Dedifferentiated amniotic fluid mesenchymal stem cell (primary cell): ENCODE measurements at regions not wholly inside any gene's neighbourhood (a gene's known extent, or its start where the extent isn't known, plus 50 kb on each side); places are given as distances from the start of the nearest gene placed in this dataset.

Experiments used
- DNase-seq: peaks from one replicate; pipeline ENCODE4 v3.0.0-alpha.2; 2016; ENCODE audit errors: extremely low spot score

DNA sequence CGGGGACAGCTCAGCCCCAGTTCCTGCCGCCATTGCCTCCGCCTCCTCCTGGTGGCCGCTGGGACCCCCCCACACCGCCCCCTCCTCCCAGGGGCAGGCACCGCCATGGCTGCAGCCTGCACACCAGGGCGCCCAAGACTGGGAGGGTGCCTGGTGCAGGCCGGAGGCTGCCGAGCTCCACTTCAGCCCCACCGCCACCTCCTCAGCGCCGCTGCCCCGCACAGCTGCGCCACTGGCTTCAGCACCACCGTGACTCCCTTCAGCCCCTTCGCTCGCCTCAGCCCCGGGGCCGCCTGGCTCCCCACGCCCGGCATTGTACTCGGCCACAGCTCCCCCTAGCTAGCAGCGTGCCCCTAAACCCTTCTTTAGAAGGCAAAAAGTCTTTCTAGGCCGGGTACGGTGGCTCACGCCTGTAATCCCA is 131.1 kb downstream of the CRYBB2 start:
- DNase-seq, result no peak

DNA sequence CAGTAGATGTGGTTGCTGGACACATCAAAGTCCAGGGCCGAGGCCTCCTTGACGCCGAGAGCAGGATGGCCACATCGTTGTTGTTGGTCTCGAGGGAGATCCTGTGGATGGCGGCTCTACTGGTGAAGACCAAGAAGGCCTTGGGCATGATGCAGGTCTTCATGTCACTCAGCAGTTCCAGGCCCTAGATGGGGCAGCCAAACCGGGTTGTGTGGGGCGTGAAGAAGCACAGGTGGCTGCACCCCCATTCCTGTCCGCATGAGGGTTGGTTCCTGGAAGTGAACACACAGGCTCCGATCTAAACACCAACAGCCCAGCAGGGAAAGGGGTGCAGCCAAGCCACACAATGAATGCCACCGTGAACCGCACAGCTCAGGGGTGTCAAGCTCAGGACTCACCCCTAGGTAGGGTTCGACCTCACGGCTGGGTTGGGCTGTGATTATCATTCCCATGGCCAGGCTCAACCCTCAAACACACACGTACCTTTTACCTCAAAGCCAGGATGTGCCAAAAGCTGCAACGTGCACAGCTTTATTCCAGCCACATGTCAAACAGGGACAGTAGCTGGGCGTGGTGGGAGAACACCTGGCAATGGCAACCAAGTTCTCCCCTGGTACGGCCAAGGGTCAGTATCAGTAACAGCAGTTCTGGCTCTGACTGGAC is 132.3 kb downstream of the CRYBB2 start:
- DNase-seq, result no peak

DNA sequence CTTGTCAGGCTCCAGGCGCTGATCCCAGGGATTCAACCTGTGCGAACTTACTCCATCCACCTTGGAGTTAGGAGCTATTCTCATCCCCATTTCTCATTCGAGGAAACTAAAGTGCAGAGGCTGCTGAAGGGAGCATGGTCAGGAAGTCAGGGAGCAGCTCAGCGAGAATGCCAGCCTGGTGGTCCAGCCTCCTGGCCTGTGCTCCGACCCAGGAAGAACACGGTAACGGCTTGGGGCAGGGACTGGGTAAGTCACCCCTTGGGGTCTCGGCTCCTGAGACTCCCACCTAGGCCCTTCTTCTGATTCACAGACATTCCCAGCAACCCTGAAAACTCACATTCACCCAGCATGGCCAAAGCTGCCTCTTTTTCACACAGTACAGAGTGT is 132.8 kb downstream of the CRYBB2 start:
- DNase-seq, result no peak

DNA sequence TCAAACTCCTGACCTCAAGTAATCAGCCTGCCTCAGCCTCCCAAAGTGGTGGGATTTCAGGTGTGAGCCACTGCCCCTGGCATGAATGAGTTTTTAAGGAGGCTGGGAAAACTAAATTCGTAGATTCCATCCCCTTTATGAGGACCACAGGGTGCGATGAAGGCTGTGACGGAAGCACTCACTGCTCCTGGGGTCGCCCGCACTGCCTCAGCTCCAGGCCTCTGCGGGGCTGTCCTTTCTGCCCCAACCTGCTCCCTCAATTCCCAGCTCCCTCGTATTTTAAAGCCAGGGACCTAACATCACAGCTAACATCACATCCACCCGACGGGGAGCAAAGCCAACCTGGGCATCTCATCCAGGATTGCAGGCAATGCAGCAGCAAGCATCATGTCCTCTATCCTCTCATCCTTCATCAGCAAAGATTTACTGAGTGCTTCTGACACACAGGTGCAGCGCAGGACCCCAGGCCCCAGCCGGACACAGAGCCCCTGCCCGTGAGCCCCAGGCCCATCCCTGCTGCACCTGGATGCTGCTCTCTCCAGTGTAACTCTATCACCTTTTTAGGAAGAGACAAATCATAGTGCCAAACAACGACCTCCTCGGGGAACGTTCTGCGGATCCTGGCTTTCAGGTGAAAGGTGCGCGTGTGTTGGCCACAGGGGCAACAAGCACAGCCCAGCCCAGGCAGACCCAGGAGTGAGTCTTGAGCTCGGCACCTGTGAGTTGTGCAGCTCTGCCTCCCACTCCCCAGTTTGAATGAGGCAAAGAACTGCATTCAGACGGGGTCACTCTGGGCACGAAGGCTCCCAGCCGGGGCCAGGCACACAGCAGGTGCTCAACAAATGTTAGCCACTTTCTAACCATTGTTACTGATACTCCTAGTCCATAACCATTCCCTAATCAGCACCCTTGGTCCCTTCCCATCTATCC is 134.3 kb downstream of the CRYBB2 start:
- no peak for DNase-seq

DNA sequence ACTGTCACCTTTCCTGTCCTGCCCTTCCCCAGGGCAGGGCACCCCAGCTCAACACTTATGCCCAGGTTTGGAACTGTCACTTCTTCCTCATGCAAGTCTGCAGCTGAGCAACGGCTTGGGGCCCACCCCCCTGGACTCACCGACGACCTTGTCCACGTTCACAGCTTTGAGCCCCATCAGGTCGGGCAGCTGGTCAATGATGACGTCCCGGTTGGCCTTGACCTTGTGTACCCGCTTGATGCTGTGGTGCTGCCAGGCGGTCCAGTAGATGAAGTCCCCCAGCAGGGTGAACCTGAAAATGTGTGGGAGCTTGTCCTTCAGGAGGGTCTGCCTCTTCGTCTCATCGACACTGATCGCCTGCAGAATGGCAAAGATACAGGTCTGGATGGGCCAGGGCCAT is 135.0 kb downstream of the CRYBB2 start:
- no peak for DNase-seq

DNA sequence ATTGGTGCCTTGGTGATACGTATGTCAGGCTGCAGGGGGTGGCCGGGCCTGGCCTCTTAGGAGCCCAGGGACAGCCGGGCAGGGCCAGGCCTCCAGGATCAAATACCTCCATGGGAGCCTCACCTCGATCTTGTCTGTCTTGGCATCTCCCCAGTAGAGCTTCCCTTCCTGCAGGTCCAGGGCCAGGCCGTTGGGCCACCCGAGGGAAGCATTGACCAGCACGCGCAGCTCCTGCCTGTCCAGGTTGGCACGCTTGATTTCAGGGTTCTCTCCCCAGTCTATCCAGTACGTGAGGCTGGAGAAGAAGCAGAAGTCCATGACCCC is 137.7 kb downstream of the CRYBB2 start:
- no peak for DNase-seq

DNA sequence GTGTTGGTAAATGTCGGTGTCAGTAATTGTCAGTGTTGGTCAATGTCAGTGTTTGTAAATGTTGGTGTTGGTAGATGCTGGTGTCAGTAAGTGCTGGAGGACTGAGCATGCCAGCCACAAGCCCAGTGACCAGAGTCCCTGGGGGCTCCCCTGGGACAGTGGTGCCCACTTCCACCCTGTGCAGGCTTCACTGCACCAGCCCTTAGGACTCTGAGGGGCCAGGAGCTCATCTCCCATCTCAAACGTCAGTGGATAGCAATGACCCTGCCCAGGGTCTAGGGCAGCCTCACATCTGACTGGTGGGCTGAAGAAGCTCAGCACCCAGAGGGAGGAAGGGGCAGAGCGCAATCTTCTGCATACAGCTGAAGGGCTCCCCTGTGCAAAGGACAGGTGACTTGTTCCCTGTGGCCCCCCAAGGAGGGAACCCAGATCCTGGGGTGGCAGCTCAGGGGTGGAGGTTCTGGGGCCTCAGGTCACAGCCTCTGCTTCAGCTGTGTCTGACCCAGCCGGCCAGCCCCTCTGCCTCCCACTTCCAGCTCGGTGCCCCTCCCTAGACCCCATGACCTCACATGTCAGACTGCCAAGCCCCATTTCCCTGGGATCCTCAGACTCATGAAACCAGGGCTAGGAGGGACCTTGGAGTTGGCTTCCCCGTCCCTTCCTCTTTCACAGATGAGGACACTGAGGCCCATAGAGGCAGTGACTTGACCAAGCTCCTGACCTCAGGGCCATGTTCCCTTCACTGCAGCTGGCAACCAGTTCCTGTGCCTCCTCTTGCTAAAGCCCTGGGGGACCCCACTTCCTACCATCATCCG is 138.4 kb downstream of the CRYBB2 start:
- DNase-seq, result no peak

DNA sequence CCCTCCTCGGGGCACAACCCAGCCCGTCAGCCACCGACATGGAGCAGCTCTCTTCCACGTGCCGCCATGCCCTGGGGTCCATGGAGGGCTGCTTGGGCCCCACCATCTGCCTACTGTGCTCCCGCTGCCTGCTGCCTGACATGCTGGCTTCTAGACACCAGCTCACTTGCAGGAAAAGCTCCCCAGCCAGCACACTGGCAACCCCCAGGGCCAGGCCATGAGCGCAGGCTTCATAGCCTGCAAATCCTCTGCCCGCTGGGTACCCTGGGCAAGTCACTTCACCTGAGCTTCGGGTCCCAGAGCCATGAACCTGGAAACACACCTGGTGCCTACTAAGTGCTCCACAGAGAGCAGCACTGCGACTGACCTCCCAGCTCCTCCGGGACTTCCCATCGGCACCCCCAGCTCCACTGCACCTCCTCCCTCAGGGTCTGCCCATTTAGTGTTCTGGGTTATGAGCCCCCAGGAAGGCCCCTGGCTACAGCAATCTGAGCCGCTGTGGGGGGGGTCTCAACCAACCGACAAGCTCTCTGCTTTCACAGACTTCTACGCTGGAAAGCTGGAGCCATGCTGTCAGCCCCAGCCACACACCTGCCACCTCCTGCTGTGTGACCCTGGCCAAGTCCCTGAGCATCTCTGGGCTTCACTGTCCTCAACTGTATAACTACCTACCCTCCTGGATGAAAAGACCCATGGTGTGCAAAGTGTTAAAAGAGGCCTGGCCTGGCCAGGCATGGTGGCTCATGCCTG is 139.2 kb downstream of the CRYBB2 start:
- no peak for DNase-seq

DNA sequence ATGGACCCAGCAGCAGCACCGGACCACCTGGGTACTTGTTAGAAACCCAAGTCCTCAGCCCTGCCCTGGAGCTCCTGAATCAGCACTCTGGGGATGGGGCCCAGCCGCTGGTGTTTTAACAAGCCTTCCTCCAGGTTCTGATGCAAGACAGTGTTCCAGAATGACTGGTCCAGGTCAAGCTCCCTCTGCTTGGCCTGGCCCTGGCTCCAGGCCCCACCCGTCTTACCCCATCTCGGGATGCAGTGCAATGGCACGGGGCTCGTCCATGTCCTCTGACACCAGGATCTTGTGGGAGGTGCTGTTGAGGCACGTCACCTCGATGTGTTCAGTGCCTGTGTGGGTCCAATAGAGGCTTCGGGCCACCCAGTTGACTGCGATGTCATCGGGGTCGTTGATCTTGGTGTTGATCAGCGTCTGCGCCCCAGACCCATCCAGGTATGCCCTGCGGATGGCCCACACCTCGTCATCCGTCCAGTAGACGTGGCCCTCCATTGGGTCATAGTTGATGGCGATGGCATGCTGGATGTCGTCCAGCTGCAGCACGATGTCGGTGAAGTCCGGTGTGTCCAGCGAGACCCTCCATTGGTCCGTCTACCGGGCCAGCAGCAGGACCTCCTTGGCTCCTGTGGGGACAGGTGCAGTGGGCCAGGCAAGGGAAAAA is 140.3 kb downstream of the CRYBB2 start:
- DNase-seq, result no peak

DNA sequence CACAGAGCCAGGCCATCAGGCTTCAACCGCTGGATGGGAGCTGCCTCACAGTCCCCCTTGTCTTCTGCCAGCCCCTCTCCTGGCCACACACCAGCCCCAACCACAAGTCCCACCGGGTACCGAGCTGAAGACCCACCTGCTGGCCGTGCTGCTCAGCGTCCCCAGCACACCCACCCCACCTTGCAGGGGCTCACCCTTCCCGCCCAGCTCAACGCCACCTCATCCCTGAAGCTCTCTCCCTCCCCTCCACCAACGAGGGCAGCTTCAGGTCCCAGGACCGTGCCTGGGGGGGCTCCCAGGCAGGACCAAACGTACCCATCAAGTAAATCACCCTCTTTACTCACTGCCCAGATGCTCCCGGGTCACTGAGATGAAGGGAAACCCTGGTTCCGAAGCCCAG is 141.0 kb downstream of the CRYBB2 start:
- DNase-seq, result no peak

DNA sequence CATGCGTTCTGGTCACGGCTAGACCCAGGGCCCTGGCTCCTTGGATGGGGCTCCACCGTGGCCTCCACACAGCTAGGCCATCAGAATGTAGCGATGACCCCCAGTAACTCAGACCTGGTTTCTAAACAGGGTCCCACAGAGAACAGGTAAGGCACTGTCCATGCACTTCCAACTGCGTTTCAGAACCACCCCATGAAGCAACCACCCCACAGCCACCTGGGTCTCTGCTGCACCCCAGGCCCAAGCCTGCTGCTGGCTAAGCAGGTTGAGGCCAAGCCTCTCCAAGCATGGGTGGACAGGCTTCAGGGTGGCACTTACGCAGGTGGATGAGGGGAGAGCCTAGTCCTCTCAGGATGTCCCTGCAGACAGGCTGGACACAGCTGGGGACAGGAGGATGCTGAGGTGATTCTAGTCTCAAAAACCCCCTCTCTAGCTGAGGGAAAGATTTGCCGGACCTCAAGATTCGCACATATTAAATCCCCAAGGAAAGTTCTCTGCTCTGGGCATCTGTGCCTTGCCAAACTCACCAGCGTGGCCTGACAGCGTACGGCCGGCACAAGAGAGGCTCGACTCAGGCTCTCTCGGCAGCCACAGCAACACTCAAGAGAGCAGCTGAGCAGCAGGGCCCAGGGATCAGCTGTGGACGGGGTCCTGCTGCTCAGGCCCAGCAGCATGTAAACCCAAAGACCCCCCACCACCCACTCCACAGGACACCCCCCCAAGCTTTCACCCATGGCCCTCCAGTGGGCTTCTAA is 141.6 kb downstream of the CRYBB2 start:
- no peak for DNase-seq

DNA sequence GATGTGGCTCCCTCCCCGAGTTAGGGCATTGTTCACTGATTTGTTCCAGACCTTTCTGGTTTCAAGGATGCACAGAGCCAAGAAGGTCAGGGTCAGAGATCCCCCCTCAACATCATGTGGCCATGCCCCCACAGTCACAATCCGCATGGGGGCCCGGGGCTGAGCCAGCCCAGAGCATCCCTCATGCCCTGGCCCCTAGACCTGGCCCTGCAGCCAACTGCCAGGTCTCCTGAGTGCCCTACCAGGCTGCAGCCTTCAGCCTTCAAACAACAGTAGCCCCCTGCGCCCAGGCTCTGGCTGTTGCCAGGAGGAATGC is 142.4 kb downstream of the CRYBB2 start:
- DNase-seq, result no peak

DNA sequence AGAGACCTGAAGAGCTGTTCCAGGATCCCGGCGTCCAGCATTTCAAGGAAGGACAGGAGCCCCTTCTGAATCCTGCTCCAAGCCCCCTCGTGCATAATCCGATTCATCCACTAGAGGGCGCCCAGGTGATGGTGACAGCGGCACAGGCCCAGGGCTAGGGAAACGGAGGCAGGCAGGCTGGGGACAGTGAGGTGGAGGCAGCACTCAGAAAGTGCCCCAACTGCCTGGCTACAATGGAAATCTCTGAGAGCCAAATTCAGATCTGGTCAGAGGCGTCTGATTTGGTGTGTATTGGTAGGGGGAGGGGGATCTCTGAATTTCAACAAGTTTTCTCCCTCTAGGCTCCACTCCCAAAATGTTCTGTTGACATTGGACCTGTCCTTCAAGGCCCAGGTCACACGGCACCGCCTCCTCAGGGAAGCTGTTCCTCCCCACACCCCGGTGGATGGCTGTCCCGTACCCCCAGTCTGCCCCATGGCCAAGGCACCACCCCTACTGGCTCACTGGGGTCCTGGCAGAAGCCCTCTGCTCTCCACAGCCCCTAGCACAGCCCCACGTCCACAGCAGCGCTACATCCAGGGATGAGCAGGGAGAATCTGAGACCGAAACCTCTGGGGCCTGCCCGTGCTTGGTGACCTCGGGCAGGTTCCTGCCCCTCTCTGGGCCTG is 142.9 kb downstream of the CRYBB2 start:
- DNase-seq, result peak; percentile 33

DNA sequence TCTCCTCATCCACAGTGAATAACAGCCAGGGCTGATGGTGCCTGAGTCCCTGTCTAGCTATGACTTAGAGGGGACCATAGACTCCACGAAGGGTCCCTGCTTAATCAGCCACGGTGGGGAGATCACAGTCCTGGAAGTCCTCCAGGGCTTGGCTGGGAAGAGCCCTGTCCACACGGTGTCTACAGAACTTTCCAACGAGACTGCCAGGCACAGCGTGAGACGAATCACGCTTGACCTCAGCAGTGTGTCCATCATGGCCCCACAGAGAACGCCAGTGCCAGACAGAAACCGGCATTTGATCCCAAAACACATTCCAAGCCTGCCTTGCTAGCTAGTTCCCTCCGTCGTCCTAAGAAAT is 143.4 kb downstream of the CRYBB2 start:
- no peak for DNase-seq

DNA sequence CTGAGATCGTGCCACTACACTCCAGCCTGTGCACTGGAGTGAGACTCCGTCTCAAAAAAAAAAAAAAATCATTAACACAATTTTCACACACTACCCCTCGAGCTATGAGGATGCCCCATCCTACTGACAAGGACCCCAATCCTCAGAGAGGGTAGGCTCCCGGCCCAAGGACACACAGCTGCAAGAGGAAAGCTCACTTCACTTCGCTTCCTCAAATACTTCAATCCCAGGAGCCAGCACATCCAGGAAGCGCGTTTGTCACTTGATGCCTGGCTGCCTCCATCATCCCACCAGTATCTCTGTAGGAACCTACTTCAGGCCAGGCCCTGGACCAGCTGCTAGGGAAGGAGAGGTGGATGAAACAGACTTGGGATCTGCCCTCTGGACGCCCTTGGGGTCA is 144.0 kb downstream of the CRYBB2 start:
- DNase-seq, result no peak

DNA sequence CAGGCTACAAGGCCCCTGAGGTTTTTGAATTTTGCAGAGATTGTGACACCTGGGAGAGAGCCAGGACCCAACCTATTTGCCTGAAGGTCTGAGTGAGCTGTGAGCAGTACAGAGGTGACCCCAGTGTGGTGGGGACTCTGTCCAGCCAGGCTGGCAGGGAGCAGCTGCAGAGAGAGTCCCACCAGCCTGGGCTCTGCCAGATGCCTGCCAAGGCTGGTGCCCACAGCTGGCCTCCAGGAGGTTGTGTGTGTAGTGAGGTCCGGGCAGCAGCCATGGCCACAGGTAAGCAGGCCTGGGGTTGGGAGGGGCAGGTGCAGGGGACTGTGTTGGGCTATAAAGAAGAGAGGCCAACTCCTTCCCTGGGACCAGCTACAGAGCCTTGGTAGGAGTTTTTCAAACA is 144.8 kb downstream of the CRYBB2 start:
- no peak for DNase-seq

DNA sequence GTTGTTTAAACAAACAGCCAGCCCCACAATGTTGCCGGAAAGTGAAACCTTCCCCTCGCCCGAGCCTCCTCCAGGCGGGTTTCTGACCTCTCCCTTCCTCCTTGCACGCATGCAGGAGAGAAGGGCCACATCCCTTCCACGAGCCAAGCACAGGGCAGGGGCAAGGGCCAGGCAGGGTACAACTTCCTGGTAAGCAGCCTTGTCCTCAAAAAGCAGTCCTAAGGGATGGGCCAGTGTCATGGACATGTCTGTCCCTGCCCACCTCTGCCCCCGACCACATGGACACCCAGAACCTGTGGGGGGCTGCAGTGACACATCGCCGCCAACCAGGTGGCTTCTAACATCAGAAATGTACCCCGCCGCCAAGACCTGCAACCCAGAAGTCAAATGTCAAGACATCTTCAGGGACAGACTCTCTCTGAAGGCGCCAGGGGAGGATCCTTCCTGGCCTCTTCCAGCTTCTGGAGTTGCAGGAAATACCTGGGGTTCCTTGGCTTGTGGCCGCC is 145.3 kb downstream of the CRYBB2 start:
- DNase-seq, result no peak

DNA sequence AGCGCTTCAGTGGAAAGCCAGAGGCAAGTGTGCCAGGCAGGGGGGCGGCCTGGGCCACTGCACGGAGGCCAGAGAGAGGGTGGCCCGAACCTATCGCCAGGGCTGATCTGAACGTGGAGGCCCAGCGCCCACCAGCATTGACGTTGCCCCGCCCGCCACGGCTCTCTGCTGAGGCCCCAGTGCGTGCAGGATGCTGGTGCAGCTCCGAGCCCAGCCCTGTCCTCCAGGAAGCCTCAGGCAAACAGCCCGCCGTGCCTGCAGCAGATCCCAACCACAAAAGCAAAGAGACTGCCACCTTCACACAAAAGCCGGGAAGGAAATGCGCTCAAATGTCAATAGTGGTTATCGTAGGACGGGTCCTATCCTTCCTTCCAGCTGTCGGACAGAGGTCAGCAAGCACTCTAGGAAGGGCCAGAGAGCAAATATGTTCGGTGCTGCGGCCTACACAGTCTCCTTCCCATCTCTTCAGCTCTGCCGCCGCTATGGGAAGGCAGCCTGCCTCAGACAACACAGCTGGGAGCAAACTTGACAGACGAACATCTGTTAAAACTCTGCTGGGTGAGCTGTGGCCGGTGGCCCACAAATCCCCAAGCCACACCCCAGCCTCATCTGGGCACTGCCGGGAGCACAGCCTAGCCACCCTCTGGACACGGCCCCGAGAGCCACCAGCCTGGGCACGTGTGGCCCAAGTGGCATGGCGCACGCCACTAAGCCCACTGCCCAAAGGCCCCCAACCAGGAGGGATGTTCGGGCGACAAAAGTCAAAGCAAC is 146.2 kb downstream of the CRYBB2 start:
- no peak for DNase-seq

DNA sequence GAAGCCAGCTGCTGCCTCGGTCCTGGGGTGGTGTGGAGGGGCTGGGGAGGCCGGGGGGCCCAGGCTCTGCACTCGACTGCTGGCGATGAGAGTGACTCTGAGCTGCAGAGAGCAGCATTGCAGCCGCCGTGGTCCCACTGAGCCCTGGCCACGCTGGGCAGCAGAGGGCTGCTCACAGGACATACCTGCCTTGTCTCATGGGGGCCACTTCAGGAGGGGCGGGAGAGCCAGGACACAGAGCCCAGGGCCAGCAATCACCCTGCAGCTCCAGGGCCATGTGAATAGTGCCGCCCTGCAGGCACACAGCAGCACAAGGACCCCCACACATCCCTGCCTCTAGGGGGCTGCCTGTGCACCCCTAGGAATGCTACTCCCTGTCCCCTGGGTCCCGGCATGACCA is 147.0 kb downstream of the CRYBB2 start:
- DNase-seq, result no peak
